Thyroid gland (tissue), 4 donors: ENCODE measurements at regions not wholly inside any gene's neighbourhood (a gene's known extent, or its start where the extent isn't known, plus 50 kb on each side); places are given as distances from the start of the nearest gene placed in this dataset.

ENCODE experiments used
- POLR2A ChIP-seq, 2 donors: fragments of 450-650 bp; IDR thresholded peaks; one replicate each; pipeline ENCODE4 v1.6.1; 2017; ENCODE audit warnings: antibody characterized with exemption in 2 of 2, mild to moderate bottlenecking in 2 of 2, moderate library complexity in 1 of 2
- TF ChIP-seq, protein P1 (sequence below), 6 experiments: fragments of 200-600 bp in 3 of 6; fragments of 450-650 bp in 3 of 6; sonication (generic) in 3 of 6; IDR thresholded peaks; one replicate each; pipeline ENCODE4 v1.5.1; 2016 to 2019; ENCODE audit warnings: antibody characterized with exemption in 6 of 6, mild to moderate bottlenecking in 2 of 6, inconsistent platforms in 1 of 6, moderate library complexity in 1 of 6

DNA sequence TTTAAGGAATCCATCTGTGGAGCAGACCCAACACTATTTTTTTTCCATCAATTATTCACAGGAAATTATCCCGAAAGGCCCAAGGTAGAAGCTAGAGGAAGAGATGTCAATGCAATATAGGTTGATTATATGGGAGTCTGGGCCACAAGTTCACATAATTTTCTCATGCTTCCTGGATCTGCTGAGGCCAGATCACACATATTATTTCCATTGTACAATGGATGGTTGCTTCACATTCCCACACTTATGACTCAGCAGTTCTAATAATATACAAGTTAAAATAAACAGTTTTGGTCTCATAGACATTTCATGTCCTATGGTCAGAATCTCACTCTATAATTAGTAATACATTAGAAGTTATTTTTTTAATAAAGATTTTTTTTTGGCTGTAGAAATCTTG is 66.0 kb upstream of the PTPRD start:
- TF ChIP-seq, protein P1, sequence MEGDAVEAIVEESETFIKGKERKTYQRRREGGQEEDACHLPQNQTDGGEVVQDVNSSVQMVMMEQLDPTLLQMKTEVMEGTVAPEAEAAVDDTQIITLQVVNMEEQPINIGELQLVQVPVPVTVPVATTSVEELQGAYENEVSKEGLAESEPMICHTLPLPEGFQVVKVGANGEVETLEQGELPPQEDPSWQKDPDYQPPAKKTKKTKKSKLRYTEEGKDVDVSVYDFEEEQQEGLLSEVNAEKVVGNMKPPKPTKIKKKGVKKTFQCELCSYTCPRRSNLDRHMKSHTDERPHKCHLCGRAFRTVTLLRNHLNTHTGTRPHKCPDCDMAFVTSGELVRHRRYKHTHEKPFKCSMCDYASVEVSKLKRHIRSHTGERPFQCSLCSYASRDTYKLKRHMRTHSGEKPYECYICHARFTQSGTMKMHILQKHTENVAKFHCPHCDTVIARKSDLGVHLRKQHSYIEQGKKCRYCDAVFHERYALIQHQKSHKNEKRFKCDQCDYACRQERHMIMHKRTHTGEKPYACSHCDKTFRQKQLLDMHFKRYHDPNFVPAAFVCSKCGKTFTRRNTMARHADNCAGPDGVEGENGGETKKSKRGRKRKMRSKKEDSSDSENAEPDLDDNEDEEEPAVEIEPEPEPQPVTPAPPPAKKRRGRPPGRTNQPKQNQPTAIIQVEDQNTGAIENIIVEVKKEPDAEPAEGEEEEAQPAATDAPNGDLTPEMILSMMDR (IDR thresholded peaks at IDR 0.05) = no peak
- no peak for TF ChIP-seq POLR2A (IDR thresholded peaks at IDR 0.05)
